Endodermal cell (in vitro differentiated cells): ENCODE measurements at regions not wholly inside any gene's neighbourhood (a gene's known extent, or its start where the extent isn't known, plus 50 kb on each side); places are given as distances from the start of the nearest gene placed in this dataset.

ENCODE experiments used
- DNase-seq: peaks from one replicate; pipeline ENCODE4 v3.0.0-alpha.2; 2017
- H3K27ac ChIP-seq: 2 replicates; pipeline ENCODE4 v1.5.1; 2013; ENCODE audit warnings: mild to moderate bottlenecking, low read depth, low read length, moderate library complexity
- H3K27me3 ChIP-seq: 2 replicates; pipeline ENCODE4 v1.6.1; 2013; ENCODE audit warnings: mild to moderate bottlenecking, low read length, moderate library complexity; ENCODE audit not compliant: insufficient read depth, control insufficient read depth, poor library complexity, severe bottlenecking
- H3K36me3 ChIP-seq: 2 replicates; pipeline ENCODE4 v1.7.0; 2013; ENCODE audit warnings: mild to moderate bottlenecking, low read length, moderate library complexity; ENCODE audit not compliant: control insufficient read depth, insufficient read depth
- H3K4me1 ChIP-seq: one replicate; pipeline ENCODE4 v1.7.0; 2013; ENCODE audit warnings: low read length; ENCODE audit not compliant: control insufficient read depth, insufficient read depth
- H3K4me3 ChIP-seq: 2 replicates; pipeline ENCODE4 v1.5.1; 2013; ENCODE audit warnings: mild to moderate bottlenecking, low read length, moderate library complexity
- H3K9ac ChIP-seq: 2 replicates; pipeline ENCODE4 v1.6.1; 2013; ENCODE audit warnings: mild to moderate bottlenecking, low read length, moderate library complexity; ENCODE audit not compliant: poor library complexity, severe bottlenecking; ENCODE audit errors: extremely low read depth
- H3K9me3 ChIP-seq: 2 replicates; pipeline ENCODE4 v1.6.1; 2013; ENCODE audit warnings: mild to moderate bottlenecking, low read length, moderate library complexity; ENCODE audit not compliant: control insufficient read depth
- H3K27ac Mint-ChIP-seq: 2 replicates; pipeline ENCODE4 v1.8.0; 2020; ENCODE audit warnings: mixed read lengths
- H3K27me3 Mint-ChIP-seq: 2 replicates; pipeline ENCODE4 v1.8.0; 2021; ENCODE audit warnings: mild to moderate bottlenecking, mixed read lengths; ENCODE audit not compliant: insufficient read depth
- H3K36me3 Mint-ChIP-seq: 2 replicates; pipeline ENCODE4 v1.8.0; 2020; ENCODE audit warnings: low read depth, mixed read lengths
- H3K4me1 Mint-ChIP-seq: 2 replicates; pipeline ENCODE4 v1.8.0; 2020; ENCODE audit warnings: mixed read lengths
- H3K4me3 Mint-ChIP-seq: 2 replicates; pipeline ENCODE4 v1.8.0; 2020; ENCODE audit warnings: mild to moderate bottlenecking, moderate library complexity, mixed read lengths
- H3K9me3 Mint-ChIP-seq: 2 replicates; pipeline ENCODE4 v1.8.0; 2020; ENCODE audit warnings: mild to moderate bottlenecking, mixed read lengths
- CTCF ChIP-seq: fragments of 200-600 bp; sonication (generic); conservative IDR thresholded peaks from 2 replicates; pipeline ENCODE4 v1.5.0; 2021; ENCODE audit warnings: antibody characterized with exemption, mild to moderate bottlenecking
- whole genome bisulfite sequencing, 2 experiments: methylation state at CpG; one replicate each; pipeline versions ENCODE4 v1.1.5 to v1.1.7; 2013; ENCODE audit warnings: missing lambda C conversion rate in 2 of 2, mixed read lengths in 1 of 2; ENCODE audit not compliant: insufficient coverage in 1 of 2, insufficient read length in 1 of 2; 5-methylcytosine and 5-hydroxymethylcytosine counted together

- Histone ChIP-seq H3K36me3 (no peaks in the 10 kb centered on the region), H3K9me3 (peaks cover 4% of the 10 kb centered on the region), H3K4me1 (no peaks in the 10 kb centered on the region), H3K9ac (no peak overlapping the region), H3K27me3 (no peaks in the 10 kb centered on the region), H3K4me3 (no peak overlapping the region), H3K27ac (no peak overlapping the region)
- Mint-ChIP-seq H3K4me3 (no peak overlapping the region), H3K36me3 (no peaks in the 10 kb centered on the region), H3K27ac (no peak overlapping the region), H3K27me3 (no peaks in the 10 kb centered on the region), H3K4me1 (no peaks in the 10 kb centered on the region), H3K9me3 (peaks cover 5% of the 10 kb centered on the region)
- TF ChIP-seq CTCF: no peak
- no peak for DNase-seq
- WGBS, 2 experiments: 93 to 99% methylated on average over 9 to 15 of the region's 15 CpGs
Observed at GRCh38 chr9:26483991-26484390, 408.6 kb downstream of the CAAP1 start.

DNA sequence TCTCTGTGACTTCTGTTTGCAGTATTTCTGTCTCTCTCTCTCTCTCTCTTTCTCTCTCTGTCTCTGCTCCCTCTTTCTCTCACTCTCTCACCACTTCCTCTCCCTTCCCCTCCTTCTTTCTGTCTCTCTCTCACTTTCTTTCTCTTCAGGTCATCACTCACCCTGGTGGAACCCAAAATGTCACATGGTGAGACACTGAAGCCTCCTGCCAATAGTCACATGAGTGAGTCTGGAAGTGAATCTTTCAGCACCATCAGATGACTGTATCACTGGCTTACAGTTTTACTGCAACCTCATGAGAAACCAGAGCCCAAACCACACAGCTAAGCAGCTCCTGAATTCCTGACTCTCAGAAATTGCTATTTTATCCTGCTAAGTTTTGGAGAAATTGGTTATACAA lies 414.6 kb downstream of the CAAP1 start:
- Mint-ChIP-seq H3K27me3 (no peaks in the 10 kb centered on the region), H3K4me1 (no peaks in the 10 kb centered on the region), H3K27ac (no peak overlapping the region), H3K9me3 (peaks cover 5% of the 10 kb centered on the region), H3K36me3 (no peaks in the 10 kb centered on the region), H3K4me3 (no peak overlapping the region)
- Histone ChIP-seq H3K9me3 (peaks cover 4% of the 10 kb centered on the region), H3K27me3 (no peaks in the 10 kb centered on the region), H3K4me3 (no peak overlapping the region), H3K9ac (no peak overlapping the region), H3K27ac (no peak overlapping the region), H3K4me1 (no peaks in the 10 kb centered on the region), H3K36me3 (no peaks in the 10 kb centered on the region)
- DNase-seq: no peak
- no peak for TF ChIP-seq CTCF

GRCh38 chr9:26471261-26471660 lies 421.3 kb downstream of the CAAP1 start:
- no peaks in the 10 kb centered on the region for H3K9me3 ChIP-seq
- H3K9me3 Mint-ChIP-seq: no peaks in the 10 kb centered on the region

More at GRCh38 chr9:26471261-26471660, 421.3 kb downstream of the CAAP1 start:
- TF ChIP-seq CTCF: no peak
- H3K4me1 Mint-ChIP-seq: no peaks in the 10 kb centered on the region
- H3K4me3 Mint-ChIP-seq: no peak overlapping the region
- Histone ChIP-seq H3K36me3 (no peaks in the 10 kb centered on the region), H3K9ac (no peak overlapping the region), H3K27ac (no peak overlapping the region), H3K4me1 (no peaks in the 10 kb centered on the region), H3K27me3 (no peaks in the 10 kb centered on the region), H3K4me3 (no peak overlapping the region)
- 89 to 100% methylated on average over 1 to 2 of the region's 2 CpGs for WGBS, 2 experiments
- no peaks in the 10 kb centered on the region for H3K27me3 Mint-ChIP-seq
- no peak overlapping the region for H3K27ac Mint-ChIP-seq
- DNase-seq: no peak
- H3K36me3 Mint-ChIP-seq: no peaks in the 10 kb centered on the region
